ENCODE measurements at regions not wholly inside any gene's neighbourhood (a gene's known extent, or its start where the extent isn't known, plus 50 kb on each side); places are given as distances from the start of the nearest gene placed in this dataset.
"Not testable (repeated sequence)": the region's sequence is repeated elsewhere in the genome, so short reads cannot be mapped to it uniquely, and the experiment has no call there.

DNA sequence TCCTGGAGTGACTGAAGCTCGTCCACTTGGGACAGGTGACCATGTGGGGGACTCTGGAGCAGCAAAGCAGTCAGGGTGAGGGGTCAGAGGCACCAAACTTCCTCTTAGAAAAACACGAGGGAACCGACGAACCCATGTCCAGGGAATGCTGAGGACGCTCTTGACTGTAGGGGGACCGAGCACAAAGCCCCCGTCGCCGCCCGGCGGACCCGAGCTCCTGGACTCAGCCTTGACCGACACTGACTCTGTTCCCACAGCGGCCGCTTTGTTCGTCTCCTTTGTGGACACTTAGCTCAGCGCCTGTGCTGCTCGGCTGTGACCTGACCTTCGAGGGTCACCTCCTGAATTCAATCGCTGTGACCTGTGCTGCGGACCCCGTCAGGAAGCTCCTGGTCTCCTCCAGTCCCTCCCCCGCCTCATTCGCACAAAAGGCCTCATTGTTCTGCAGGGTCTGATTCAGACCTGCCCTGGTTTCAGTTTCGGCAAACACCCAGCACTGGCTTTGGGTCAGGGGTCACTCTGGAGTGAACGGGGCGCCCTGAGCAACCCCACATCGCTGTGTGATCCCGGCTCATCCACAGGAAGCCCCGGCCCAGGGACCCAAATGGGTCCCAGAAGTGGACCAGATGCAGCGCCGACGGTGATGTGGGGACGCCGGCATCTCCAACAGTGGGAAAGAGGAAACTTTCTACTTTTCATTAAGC lies 454.8 kb downstream of the PREX1 start:
- TF ChIP-seq ARNT (IDR thresholded peaks at IDR 0.05); BHLHE40 (IDR thresholded peaks at IDR 0.05; ENCODE audit: borderline replicate concordance); PKNOX1 (IDR thresholded peaks at IDR 0.05); FOXA1 (IDR thresholded peaks at IDR 0.05); SP1 (IDR thresholded peaks at IDR 0.05); FOXK2 (IDR thresholded peaks at IDR 0.05); FOXM1 (IDR thresholded peaks at IDR 0.05; ENCODE audit: borderline replicate concordance); ZNF384 (IDR thresholded peaks at IDR 0.05); NFRKB (IDR thresholded peaks at IDR 0.05); SUZ12 (IDR thresholded peaks at IDR 0.05); HDGF (IDR thresholded peaks at IDR 0.05; ENCODE audit: borderline replicate concordance); CTBP1 (IDR thresholded peaks at IDR 0.05; ENCODE audit: borderline replicate concordance); TARDBP (IDR thresholded peaks at IDR 0.05): not testable (repeated sequence)

All from HEK293T (cell line).